Keratinocyte (primary cell): ENCODE measurements at regions not wholly inside any gene's neighbourhood (a gene's known extent, or its start where the extent isn't known, plus 50 kb on each side); places are given as distances from the start of the nearest gene placed in this dataset.

Source experiments
- DNase-seq: peaks from one replicate; pipeline ENCODE4 v3.0.0-alpha.2; 2011; ENCODE audit warnings: low read depth, missing footprints, low spot score
- FAIRE-seq: peaks from 2 replicates; lab custom pipeline; 2011; peaks lifted over from hg19 to GRCh38; lab: Jason Lieb, UNC
- H2AFZ ChIP-seq: 2 replicates; pipeline ENCODE4 v1.6.0; 2012; ENCODE audit warnings: low read length, control low read depth, inconsistent platforms; ENCODE audit not compliant: control insufficient read depth
- H3K27ac ChIP-seq: 2 replicates; pipeline ENCODE4 v1.5.1; 2011; ENCODE audit warnings: low read length; ENCODE audit not compliant: control insufficient read depth, insufficient read depth
- H3K27me3 ChIP-seq: 3 replicates; pipeline ENCODE4 v1.6.0; 2011; ENCODE audit warnings: low read length; ENCODE audit not compliant: control insufficient read depth, insufficient read depth; ENCODE audit errors: extremely low read depth
- H3K36me3 ChIP-seq, 2 experiments: 2 replicates in 1 of 2; 3 replicates in 1 of 2; pipeline ENCODE4 v1.5.1; 2011; ENCODE audit warnings: low read length in 2 of 2, mild to moderate bottlenecking in 1 of 2; ENCODE audit not compliant: control insufficient read depth in 2 of 2, insufficient read depth in 2 of 2; ENCODE audit errors: extremely low read depth in 1 of 2
- H3K4me1 ChIP-seq: 3 replicates; pipeline ENCODE4 v1.5.1; 2011; ENCODE audit warnings: low read length; ENCODE audit not compliant: control insufficient read depth, insufficient read depth; ENCODE audit errors: extremely low read depth
- H3K4me2 ChIP-seq: 3 replicates; pipeline ENCODE4 v1.6.0; 2011; ENCODE audit warnings: low read depth, low read length; ENCODE audit not compliant: control insufficient read depth, insufficient read depth; ENCODE audit errors: extremely low read depth
- H3K4me3 ChIP-seq, 3 experiments: fragments of 200-600 bp in 1 of 3; sonication (generic) in 1 of 3; 2 replicates in 2 of 3; 3 replicates in 1 of 3; pipeline ENCODE4 v1.5.1; 2011 to 2016; ENCODE audit warnings: low read length in 3 of 3, mild to moderate bottlenecking in 3 of 3, control low read depth in 2 of 3, inconsistent platforms in 1 of 3, low read depth in 1 of 3, mixed read lengths in 1 of 3, mixed run types in 1 of 3, moderate library complexity in 1 of 3; ENCODE audit not compliant: control insufficient read depth in 2 of 3, insufficient read depth in 2 of 3; ENCODE audit errors: extremely low read depth in 1 of 3
- H3K79me2 ChIP-seq: 2 replicates; pipeline ENCODE4 v1.6.0; 2012; ENCODE audit warnings: low read length; ENCODE audit not compliant: control insufficient read depth, insufficient read depth
- H3K9ac ChIP-seq: 3 replicates; pipeline ENCODE4 v1.6.0; 2011; ENCODE audit warnings: low read length; ENCODE audit not compliant: control insufficient read depth, insufficient read depth; ENCODE audit errors: extremely low read depth
- H3K9me1 ChIP-seq: 3 replicates; pipeline ENCODE4 v1.6.0; 2011; ENCODE audit warnings: low read length; ENCODE audit not compliant: control insufficient read depth, insufficient read depth; ENCODE audit errors: extremely low read depth
- H3K9me3 ChIP-seq: 2 replicates; pipeline ENCODE4 v1.5.1; 2012; ENCODE audit warnings: low read depth, low read length; ENCODE audit not compliant: control insufficient read depth
- H4K20me1 ChIP-seq: 3 replicates; pipeline ENCODE4 v1.6.0; 2011; ENCODE audit warnings: low read length; ENCODE audit not compliant: control insufficient read depth, insufficient read depth; ENCODE audit errors: extremely low read depth
- EZH2 ChIP-seq: IDR thresholded peaks from one replicate; pipeline ENCODE4 v1.6.1; 2012; ENCODE audit warnings: inconsistent platforms, mild to moderate bottlenecking, low read length, moderate library complexity
- dilution Hi-C: fragments of 300-500 bp; cut with MboI; formaldehyde crosslinking; loops from one replicate; pipeline ENCODE4 v1.7.0; 2020; ENCODE audit warnings: low sequenced_read_pairs; ENCODE audit not compliant: extremely low pct_ligation_motif_present
- TF ChIP-seq, protein P1 (sequence below), 3 experiments: IDR thresholded peaks in 1 of 3; conservative IDR thresholded peaks in 1 of 3; optimal IDR thresholded peaks in 1 of 3; 2 replicates in 2 of 3; 3 replicates in 1 of 3; pipeline versions ENCODE3 to v1.5.1; 2011; ENCODE audit warnings: low read length in 3 of 3, mild to moderate bottlenecking in 3 of 3, moderate library complexity in 2 of 3, control low read depth in 1 of 3, inconsistent platforms in 1 of 3; ENCODE audit not compliant: insufficient read depth in 2 of 3; ENCODE audit errors: extremely low read depth in 1 of 3

DNA sequence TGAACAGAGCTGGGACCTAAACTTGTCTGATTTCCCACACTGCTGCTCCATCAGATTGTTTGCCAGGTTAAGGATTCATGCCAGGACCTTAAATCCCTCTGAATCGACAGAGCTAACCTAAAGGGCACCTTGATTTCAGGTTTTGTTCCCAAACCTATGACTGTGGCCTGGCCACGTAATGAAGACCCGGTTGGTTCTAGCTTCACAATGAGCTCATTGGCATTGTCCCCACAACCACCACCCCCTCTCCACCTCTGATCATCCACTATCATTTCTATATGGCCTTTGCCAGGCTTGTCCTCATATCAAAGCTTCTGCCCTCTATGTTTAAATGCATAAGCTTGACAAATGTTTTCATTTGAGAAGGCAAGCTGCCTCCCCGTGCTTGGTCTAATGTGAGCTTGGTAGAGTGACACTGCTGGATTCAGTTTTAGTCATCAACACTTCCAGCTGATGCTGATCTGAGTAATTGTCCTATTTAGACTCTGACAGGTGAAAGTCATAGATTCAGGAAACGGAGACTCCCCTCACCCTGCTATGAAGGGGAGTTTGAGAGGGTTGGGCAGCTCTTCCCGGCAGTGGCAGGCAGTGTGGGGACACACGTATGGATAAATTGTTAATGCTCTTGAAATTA, 407.1 kb upstream of the CFAP20DC start:
- no peak overlapping the region for H3K9ac ChIP-seq
- no peaks in the 10 kb centered on the region for H3K27me3 ChIP-seq
- no peak for DNase-seq
- no peaks in the 10 kb centered on the region for H3K9me1 ChIP-seq
- no peak for FAIRE-seq
- dilution Hi-C loops, result no loop called here
- H3K4me1 ChIP-seq, result peaks cover 3% of the 10 kb centered on the region
- H3K27ac ChIP-seq, result no peak overlapping the region
- H3K36me3 ChIP-seq, result no peaks in the 10 kb centered on the region
- H3K79me2 ChIP-seq, result no peaks in the 10 kb centered on the region
- H4K20me1 ChIP-seq, result no peaks in the 10 kb centered on the region
- TF ChIP-seq, protein P1, sequence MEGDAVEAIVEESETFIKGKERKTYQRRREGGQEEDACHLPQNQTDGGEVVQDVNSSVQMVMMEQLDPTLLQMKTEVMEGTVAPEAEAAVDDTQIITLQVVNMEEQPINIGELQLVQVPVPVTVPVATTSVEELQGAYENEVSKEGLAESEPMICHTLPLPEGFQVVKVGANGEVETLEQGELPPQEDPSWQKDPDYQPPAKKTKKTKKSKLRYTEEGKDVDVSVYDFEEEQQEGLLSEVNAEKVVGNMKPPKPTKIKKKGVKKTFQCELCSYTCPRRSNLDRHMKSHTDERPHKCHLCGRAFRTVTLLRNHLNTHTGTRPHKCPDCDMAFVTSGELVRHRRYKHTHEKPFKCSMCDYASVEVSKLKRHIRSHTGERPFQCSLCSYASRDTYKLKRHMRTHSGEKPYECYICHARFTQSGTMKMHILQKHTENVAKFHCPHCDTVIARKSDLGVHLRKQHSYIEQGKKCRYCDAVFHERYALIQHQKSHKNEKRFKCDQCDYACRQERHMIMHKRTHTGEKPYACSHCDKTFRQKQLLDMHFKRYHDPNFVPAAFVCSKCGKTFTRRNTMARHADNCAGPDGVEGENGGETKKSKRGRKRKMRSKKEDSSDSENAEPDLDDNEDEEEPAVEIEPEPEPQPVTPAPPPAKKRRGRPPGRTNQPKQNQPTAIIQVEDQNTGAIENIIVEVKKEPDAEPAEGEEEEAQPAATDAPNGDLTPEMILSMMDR (optimal IDR thresholded peaks at IDR 0.05 in 1 of 3, IDR thresholded peaks at IDR 0.05 in 1 of 3, conservative IDR thresholded peaks at IDR 0.05 in 1 of 3; ENCODE audit: extremely low read depth in 1 of 3, insufficient read depth in 2 of 3, low read length in 3 of 3), result no peak
- TF ChIP-seq EZH2, result no peak
- H3K4me3 ChIP-seq, result no peak overlapping the region
- H2AFZ ChIP-seq, result no peak overlapping the region
- H3K4me2 ChIP-seq, result no peak overlapping the region
- no peaks in the 10 kb centered on the region for H3K9me3 ChIP-seq

DNA sequence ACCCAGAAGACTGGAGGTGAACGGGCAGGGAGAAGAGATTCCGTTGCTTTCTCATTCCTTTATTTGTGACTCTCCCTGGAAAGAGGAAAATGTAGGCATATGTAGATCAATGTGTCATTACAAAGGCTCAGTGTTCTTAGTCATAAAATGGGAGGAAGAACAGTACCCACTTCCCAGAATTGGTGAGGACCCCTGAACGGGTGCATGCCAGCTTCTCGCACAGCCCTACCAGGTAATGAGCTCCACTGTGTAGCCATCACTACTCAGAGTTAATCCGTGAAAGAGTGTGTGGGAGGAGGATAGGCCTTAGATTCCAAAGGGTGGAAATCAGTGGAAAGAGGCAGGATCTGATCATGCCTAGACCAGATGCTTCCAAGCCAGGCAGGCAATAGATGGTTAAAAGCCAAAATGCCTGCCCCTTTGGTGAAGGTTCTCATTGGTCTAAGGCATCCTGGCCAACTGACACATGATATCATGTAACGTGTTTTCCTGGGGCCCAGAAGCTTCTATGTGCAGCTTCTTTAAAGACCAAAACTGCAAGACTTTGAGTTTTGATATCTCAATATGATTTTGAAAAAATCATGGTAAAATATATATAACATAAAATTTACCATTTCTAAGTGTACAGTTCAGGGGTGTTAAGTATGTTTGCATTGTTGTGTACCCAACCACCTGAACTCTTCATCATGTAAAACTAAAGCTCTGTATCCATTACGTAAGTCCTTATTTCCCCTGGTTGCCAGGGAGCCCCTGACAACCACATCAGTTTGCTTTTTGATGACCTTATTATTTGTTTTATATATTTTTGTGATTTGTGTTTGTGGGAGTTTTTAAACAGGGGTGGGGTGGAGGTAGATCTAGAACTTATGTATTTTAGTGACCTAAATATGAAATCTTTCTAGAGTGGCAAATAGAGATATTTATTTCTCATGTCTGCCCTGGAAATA, 402.2 kb upstream of the CFAP20DC start:
- Histone ChIP-seq H3K36me3 (no peaks in the 10 kb centered on the region), H3K9me3 (no peaks in the 10 kb centered on the region), H3K9ac (peak overlapping the region; percentile 35), H3K79me2 (no peaks in the 10 kb centered on the region), H2AFZ (peak overlapping the region; percentile 46), H4K20me1 (no peaks in the 10 kb centered on the region), H3K4me2 (peak overlapping the region; percentile 43), H3K27ac (peak overlapping the region; percentile 66), H3K4me3 (peak overlapping the region in 1 of 3 experiments; percentile 3), H3K27me3 (no peaks in the 10 kb centered on the region), H3K9me1 (no peaks in the 10 kb centered on the region), H3K4me1 (peaks cover 33% of the 10 kb centered on the region)
- dilution Hi-C loops, result no loop called here
- FAIRE-seq (peak; percentile 81), DNase-seq (no peak)
- TF ChIP-seq, protein P1 (optimal IDR thresholded peaks at IDR 0.05 in 1 of 3, IDR thresholded peaks at IDR 0.05 in 1 of 3, conservative IDR thresholded peaks at IDR 0.05 in 1 of 3; ENCODE audit: extremely low read depth in 1 of 3, insufficient read depth in 2 of 3, low read length in 3 of 3), result no peak
- no peak for TF ChIP-seq EZH2
